ENCODE measurements at regions not wholly inside any gene's neighbourhood (a gene's known extent, or its start where the extent isn't known, plus 50 kb on each side); places are given as distances from the start of the nearest gene placed in this dataset.
"Not testable (repeated sequence)": the region's sequence is repeated elsewhere in the genome, so short reads cannot be mapped to it uniquely, and the experiment has no call there.

DNA sequence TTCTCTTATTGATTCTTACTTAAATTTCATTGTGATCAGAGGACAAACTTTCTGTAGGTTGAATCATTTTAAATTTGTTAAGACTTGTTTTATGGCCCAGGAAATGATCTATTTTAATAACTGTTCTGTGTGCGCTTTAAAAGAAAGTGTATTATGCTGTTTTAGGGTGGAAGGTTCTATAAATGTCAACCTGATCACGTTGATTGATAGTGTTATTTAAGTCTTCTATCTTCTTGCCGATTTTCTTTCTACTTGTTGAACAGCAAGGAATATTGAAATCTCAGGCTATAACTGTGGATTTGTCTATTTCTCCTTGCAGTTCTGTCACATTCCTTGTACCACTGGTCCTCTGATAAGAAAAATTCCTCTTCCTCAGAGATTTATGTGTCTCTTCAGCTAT, 112.7 kb downstream of the TANC2 start:
- no peaks in the 10 kb centered on the region for H3K36me3 ChIP-seq (ENCODE audit: insufficient read depth, low read length)
- WGBS: 93% methylated on average over 3 of the region's 3 CpGs
- H3K4me3 ChIP-seq (ENCODE audit: low read length): no peak overlapping the region
- H3K4me1 ChIP-seq (ENCODE audit: insufficient read depth, low read length): no peaks in the 10 kb centered on the region
- H3K9ac ChIP-seq (ENCODE audit: low read depth, low read length): no peak overlapping the region
- no peak overlapping the region for H3K27ac ChIP-seq (ENCODE audit: low read depth, low read length)
- no peaks in the 10 kb centered on the region for H3K27me3 ChIP-seq (ENCODE audit: insufficient read depth, low read length)
- H3K9me3 ChIP-seq (ENCODE audit: insufficient read depth, low read depth, low read length): no peaks in the 10 kb centered on the region

DNA sequence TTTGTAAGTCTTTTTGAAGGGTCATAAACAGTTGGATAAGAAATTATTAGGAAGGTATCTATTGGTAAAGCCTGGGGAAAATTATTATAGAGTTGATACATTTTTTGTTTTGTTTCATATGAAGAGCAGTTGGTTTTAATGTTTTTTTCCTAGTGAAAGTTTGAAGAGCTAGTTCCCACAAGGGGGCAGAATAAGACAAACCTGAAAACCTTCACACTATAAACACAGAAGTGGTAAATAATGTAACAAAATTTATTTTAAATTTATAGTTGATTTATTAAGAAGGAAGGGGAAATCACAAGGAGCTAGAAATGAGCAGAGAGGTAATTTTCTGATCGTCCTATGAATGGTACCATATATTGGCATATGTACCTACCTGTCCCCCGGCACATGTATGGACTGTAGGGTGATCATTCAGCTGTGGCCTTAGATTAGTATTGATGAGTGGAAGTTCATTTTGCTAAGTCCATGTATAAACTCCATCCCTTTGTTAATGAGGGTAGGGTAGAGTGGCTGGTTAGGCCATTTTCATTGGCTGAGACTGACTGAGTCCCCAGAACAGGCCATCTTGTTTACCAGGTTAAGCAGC, 116.3 kb downstream of the TANC2 start:
- Histone ChIP-seq H3K9ac (ENCODE audit: low read depth, low read length) (no peak overlapping the region), H3K27ac (ENCODE audit: low read depth, low read length) (no peak overlapping the region), H3K9me3 (ENCODE audit: insufficient read depth, low read depth, low read length) (no peaks in the 10 kb centered on the region), H3K36me3 (ENCODE audit: insufficient read depth, low read length) (no peaks in the 10 kb centered on the region), H3K27me3 (ENCODE audit: insufficient read depth, low read length) (no peaks in the 10 kb centered on the region), H3K4me1 (ENCODE audit: insufficient read depth, low read length) (no peaks in the 10 kb centered on the region), H3K4me3 (ENCODE audit: low read length) (no peak overlapping the region)
- WGBS: 98% methylated on average over 2 of the region's 2 CpGs

DNA sequence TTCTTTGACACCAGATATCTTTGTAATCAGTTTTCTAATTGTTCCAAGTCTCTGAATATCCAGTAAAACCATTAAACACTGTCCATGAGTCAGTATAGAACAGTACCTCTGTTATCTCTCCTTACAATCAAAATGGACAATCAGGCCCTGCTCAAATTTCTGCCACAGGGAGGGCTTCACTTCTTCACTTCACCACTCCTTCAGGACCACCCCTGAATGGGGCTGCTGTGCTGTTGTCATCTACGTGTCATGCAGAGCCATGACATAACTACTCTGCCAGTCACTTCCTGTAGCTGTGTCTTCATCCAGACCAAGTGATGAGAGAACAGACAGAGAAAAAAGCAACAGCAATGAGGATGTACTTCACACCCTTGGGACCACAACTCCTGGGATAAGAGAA, 116.9 kb downstream of the TANC2 start:
- no peak overlapping the region for H3K4me3 ChIP-seq (ENCODE audit: low read length)
- H3K4me1 ChIP-seq (ENCODE audit: insufficient read depth, low read length): no peaks in the 10 kb centered on the region
- no peaks in the 10 kb centered on the region for H3K27me3 ChIP-seq (ENCODE audit: insufficient read depth, low read length)
- H3K9ac ChIP-seq (ENCODE audit: low read depth, low read length): no peak overlapping the region
- no peak overlapping the region for H3K27ac ChIP-seq (ENCODE audit: low read depth, low read length)
- H3K36me3 ChIP-seq (ENCODE audit: insufficient read depth, low read length): no peaks in the 10 kb centered on the region
- no peaks in the 10 kb centered on the region for H3K9me3 ChIP-seq (ENCODE audit: insufficient read depth, low read depth, low read length)
- 88% methylated on average over 1 of the region's 1 CpG for WGBS

DNA sequence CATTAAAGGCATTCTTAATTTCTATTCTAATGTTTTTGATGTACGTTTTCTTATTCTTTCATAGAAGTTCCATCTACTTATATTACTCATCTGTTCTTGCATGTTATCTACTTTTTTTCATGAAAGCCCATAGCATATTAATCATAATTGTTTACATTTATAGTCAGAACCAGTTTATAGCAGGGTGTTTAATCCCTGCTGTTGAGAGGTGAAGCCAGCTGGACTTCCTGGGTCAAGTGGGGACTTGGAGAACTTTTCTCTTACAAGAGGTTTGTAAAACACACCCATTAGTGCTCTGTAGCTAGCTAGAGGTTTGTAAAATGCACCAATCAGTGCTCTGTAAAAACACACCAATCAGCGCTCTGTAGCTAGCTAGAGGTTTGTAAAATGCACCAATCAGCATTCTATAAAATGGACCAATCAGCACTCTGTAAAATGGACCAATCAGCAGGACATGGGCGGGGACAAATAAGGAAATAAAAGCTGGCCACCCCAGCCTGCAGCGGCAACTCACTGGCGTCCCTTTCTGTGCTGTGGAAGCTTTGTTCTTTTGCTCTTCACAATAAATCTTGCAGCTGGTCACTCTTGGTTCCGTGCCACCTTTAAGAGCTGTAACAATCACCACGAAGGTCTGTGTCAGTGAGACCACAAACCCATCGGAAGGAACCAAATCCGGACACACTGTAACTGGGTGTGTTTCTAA, 120.6 kb downstream of the TANC2 start:
- no peak overlapping the region for H3K4me3 ChIP-seq (ENCODE audit: low read length)
- H3K9me3 ChIP-seq (ENCODE audit: insufficient read depth, low read depth, low read length): no peaks in the 10 kb centered on the region
- H3K4me1 ChIP-seq (ENCODE audit: insufficient read depth, low read length): no peaks in the 10 kb centered on the region
- WGBS: 91% methylated on average over 8 of the region's 9 CpGs
- no peaks in the 10 kb centered on the region for H3K27me3 ChIP-seq (ENCODE audit: insufficient read depth, low read length)
- H3K36me3 ChIP-seq (ENCODE audit: insufficient read depth, low read length): no peaks in the 10 kb centered on the region
- H3K27ac ChIP-seq (ENCODE audit: low read depth, low read length): no peak overlapping the region
- H3K9ac ChIP-seq (ENCODE audit: low read depth, low read length): no peak overlapping the region

DNA sequence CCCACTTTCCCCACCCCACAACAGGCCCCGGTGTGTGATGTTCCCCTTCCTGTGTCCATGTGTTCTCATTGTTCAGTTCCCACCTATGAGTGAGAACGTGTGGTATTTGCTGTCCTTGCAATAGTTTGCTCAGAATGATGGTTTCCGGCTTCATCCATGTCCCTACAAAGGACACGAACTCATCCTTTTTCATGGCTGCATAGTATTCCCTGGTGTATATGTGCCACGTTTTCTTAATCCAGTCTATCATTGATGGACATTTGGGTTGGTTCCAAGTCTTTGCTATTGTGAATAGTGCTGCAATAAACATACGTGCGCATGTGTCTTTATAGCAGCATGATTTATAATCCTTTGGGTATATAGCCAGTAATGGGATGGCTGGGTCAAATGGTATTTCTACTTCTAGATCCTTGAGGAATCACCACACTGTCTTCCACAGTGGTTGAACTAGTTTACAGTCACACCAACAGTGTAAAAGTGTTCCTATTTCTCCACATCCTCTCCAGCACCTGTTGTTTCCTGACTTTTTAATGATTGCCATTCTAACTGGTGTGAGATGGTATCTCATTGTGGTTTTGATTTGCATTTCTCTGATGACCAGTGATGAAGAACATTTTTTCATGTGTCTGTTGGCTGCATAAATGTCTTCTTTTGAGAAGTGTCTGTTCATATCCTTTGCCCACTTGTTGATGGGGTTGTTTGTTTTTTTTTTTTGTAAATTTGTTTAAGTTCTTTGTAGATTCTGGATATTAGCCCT, 124.5 kb downstream of the TANC2 start:
- H3K27ac ChIP-seq (ENCODE audit: low read depth, low read length); H3K36me3 ChIP-seq (ENCODE audit: insufficient read depth, low read length); H3K27me3 ChIP-seq (ENCODE audit: insufficient read depth, low read length); H3K9ac ChIP-seq (ENCODE audit: low read depth, low read length); H3K9me3 ChIP-seq (ENCODE audit: insufficient read depth, low read depth, low read length); H3K4me3 ChIP-seq (ENCODE audit: low read length); H3K4me1 ChIP-seq (ENCODE audit: insufficient read depth, low read length): not testable (repeated sequence)
- WGBS: 96% methylated on average over 5 of the region's 7 CpGs

DNA sequence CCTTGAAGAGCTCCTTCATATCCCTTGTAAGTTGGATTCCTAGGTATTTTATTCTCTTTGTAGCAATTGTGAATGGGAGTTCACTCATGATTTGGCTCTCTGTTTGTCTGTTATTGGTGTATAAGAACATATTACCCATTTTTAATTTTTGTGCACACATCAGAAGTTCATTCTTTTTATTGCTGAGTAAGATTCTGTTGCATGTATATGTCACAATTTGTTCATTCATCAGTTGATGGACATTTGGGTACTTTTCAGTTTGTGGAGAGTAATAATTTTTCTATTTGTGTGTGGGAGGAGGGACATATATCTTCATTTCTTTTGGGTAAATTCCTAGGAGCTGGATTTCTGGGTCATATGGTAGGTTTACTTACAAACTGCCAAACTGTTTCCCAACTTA, 125.9 kb downstream of the TANC2 start:
- not testable (repeated sequence) for H3K9me3 ChIP-seq (ENCODE audit: insufficient read depth, low read depth, low read length); H3K4me1 ChIP-seq (ENCODE audit: insufficient read depth, low read length); H3K9ac ChIP-seq (ENCODE audit: low read depth, low read length); H3K36me3 ChIP-seq (ENCODE audit: insufficient read depth, low read length); H3K27ac ChIP-seq (ENCODE audit: low read depth, low read length); H3K4me3 ChIP-seq (ENCODE audit: low read length); H3K27me3 ChIP-seq (ENCODE audit: insufficient read depth, low read length)

DNA sequence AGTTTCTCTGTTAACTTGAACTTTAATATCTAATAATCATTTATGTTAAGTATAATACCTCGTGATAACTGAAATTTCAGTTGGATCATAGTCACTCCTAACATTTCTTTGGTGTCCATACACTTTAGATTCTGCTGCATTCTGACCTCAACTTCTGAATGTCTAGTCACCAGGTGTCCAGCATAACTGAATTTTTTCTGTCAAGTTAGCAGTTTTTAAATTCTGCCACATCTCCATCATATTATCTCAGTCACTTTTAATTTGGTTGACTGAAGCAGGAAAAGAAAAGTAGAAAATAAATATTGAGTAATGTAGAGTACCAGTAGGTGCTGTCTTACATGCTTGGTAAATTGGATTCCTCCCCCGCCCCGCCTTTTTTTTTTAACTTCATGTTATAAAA, 128.6 kb downstream of the TANC2 start:
- Histone ChIP-seq H3K27ac (ENCODE audit: low read depth, low read length) (no peak overlapping the region), H3K27me3 (ENCODE audit: insufficient read depth, low read length) (no peaks in the 10 kb centered on the region), H3K36me3 (ENCODE audit: insufficient read depth, low read length) (no peaks in the 10 kb centered on the region), H3K9me3 (ENCODE audit: insufficient read depth, low read depth, low read length) (no peaks in the 10 kb centered on the region), H3K9ac (ENCODE audit: low read depth, low read length) (no peak overlapping the region), H3K4me3 (ENCODE audit: low read length) (no peak overlapping the region), H3K4me1 (ENCODE audit: insufficient read depth, low read length) (no peaks in the 10 kb centered on the region)
- 87% methylated on average over 2 of the region's 3 CpGs for WGBS

DNA sequence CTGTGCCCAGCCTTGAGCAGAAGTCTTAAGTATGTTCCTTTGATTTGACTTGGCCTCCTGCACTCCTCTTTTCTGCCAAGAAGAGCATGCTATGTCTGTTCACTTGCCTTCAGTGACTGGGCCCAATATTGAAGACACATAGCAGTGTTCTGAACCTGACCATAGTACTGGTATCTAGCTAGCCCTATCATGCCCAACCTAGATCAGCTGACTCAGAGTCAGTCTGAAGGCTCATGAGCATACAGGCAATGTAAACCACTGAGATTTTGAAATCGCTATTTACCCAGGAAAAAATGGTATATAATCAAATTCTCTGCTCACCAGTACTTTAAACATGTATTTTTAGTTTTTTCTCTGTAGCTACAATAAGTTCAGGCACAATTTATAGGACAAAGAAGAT, 129.4 kb downstream of the TANC2 start:
- H3K36me3 ChIP-seq (ENCODE audit: insufficient read depth, low read length): no peaks in the 10 kb centered on the region
- no peak overlapping the region for H3K27ac ChIP-seq (ENCODE audit: low read depth, low read length)
- H3K9ac ChIP-seq (ENCODE audit: low read depth, low read length): no peak overlapping the region
- no peaks in the 10 kb centered on the region for H3K4me1 ChIP-seq (ENCODE audit: insufficient read depth, low read length)
- 100% methylated on average over 1 of the region's 1 CpG for WGBS
- H3K27me3 ChIP-seq (ENCODE audit: insufficient read depth, low read length): no peaks in the 10 kb centered on the region
- no peak overlapping the region for H3K4me3 ChIP-seq (ENCODE audit: low read length)
- no peaks in the 10 kb centered on the region for H3K9me3 ChIP-seq (ENCODE audit: insufficient read depth, low read depth, low read length)

DNA sequence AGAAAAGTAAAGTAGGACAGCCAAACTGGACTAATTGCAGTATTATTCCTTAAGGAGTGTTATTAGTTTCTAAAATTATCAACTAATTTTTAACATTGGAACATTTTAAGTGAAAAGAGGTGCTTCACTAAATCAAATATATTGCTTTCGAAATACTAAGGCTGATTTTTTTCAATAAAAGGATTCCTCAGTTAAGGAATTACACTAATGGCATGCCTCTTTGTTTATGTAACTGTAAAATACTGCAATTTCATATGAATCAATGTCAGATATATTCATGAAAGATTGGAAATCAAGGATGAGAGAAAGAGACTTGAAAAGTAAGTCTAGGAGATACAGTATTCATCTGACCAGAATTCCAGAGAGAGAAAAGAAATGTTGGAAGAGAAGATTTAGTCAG, 129.8 kb downstream of the TANC2 start:
- H3K27ac ChIP-seq (ENCODE audit: low read depth, low read length): no peak overlapping the region
- no peak overlapping the region for H3K9ac ChIP-seq (ENCODE audit: low read depth, low read length)
- no peaks in the 10 kb centered on the region for H3K4me1 ChIP-seq (ENCODE audit: insufficient read depth, low read length)
- H3K9me3 ChIP-seq (ENCODE audit: insufficient read depth, low read depth, low read length): no peaks in the 10 kb centered on the region
- H3K4me3 ChIP-seq (ENCODE audit: low read length): no peak overlapping the region
- WGBS: no CpG with 5 or more reads among the region's 1 CpG
- H3K36me3 ChIP-seq (ENCODE audit: insufficient read depth, low read length): no peaks in the 10 kb centered on the region
- no peaks in the 10 kb centered on the region for H3K27me3 ChIP-seq (ENCODE audit: insufficient read depth, low read length)

DNA sequence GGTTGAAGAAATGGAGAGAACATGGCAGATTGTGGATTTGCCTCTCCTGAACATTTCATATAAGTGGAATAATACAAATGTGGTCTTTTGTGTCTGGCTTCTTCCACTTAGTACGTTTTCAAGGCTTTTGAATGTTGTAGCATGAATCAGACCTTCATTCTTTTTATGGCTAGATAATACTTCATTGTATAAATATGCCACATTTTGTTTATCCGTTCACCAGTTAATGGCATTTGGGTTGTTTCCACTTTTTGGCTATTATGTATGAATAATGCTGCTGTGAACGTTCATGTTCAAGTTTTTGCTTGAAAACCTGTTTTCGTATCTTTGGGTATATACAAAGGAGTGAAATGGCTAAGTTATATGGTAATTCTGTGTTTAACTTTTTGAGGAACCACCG, 130.4 kb downstream of the TANC2 start:
- Histone ChIP-seq H3K4me3 (ENCODE audit: low read length) (no peak overlapping the region), H3K9me3 (ENCODE audit: insufficient read depth, low read depth, low read length) (no peaks in the 10 kb centered on the region), H3K9ac (ENCODE audit: low read depth, low read length) (no peak overlapping the region), H3K27ac (ENCODE audit: low read depth, low read length) (no peak overlapping the region), H3K4me1 (ENCODE audit: insufficient read depth, low read length) (no peaks in the 10 kb centered on the region), H3K27me3 (ENCODE audit: insufficient read depth, low read length) (no peaks in the 10 kb centered on the region), H3K36me3 (ENCODE audit: insufficient read depth, low read length) (no peaks in the 10 kb centered on the region)
- 96% methylated on average over 5 of the region's 5 CpGs for WGBS

DNA sequence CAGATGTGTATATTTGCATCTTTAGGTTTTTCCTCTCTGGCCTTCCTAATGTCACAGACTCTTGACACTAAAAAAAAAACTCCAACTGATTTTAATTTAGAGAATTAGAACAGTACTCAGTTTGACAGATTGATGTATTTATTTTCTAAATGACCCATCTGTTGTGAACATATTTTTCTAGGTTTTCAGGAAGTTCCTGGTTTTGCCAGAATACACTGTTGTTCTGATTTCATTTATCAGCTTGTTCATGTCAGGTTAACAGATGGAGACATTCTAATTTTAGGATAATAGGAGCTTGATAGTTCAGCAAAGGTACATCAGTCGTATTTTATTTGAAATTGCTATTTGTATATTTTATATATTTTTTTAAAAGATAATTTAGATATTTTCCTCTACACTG, 133.4 kb downstream of the TANC2 start:
- no peak overlapping the region for H3K27ac ChIP-seq (ENCODE audit: low read depth, low read length)
- no peaks in the 10 kb centered on the region for H3K4me1 ChIP-seq (ENCODE audit: insufficient read depth, low read length)
- H3K4me3 ChIP-seq (ENCODE audit: low read length): no peak overlapping the region
- H3K36me3 ChIP-seq (ENCODE audit: insufficient read depth, low read length): no peaks in the 10 kb centered on the region
- H3K9ac ChIP-seq (ENCODE audit: low read depth, low read length): no peak overlapping the region
- H3K9me3 ChIP-seq (ENCODE audit: insufficient read depth, low read depth, low read length): no peaks in the 10 kb centered on the region
- no peaks in the 10 kb centered on the region for H3K27me3 ChIP-seq (ENCODE audit: insufficient read depth, low read length)
- 100% methylated on average over 1 of the region's 1 CpG for WGBS

Data from HUES64 (cell line).